Gastroesophageal sphincter (tissue), 4 donors: ENCODE measurements at regions not wholly inside any gene's neighbourhood (a gene's known extent, or its start where the extent isn't known, plus 50 kb on each side); places are given as distances from the start of the nearest gene placed in this dataset.

Source experiments
- ATAC-seq: fragments of 150-250 bp; one replicate; pipeline ENCODE4 v1.9.1; 2016; ENCODE audit warnings: mild to moderate bottlenecking, moderate library complexity
- H3K27ac ChIP-seq, 4 donors: fragments of 200-600 bp; sonication (generic) in 3 of 4; 1 replicate in 3 of 4; 2 replicates in 1 of 4; pipeline ENCODE4 v1.5.1; 2016 to 2019
- H3K27me3 ChIP-seq: fragments of 200-600 bp; sonication (generic); one replicate; pipeline ENCODE4 v1.5.1; 2019
- H3K36me3 ChIP-seq, 2 donors: fragments of 200-600 bp; sonication (generic); one replicate each; pipeline ENCODE4 v1.5.1; 2019; ENCODE audit warnings: control low read depth in 1 of 2
- H3K4me1 ChIP-seq, 3 donors: fragments of 200-600 bp; sonication (generic); 1 replicate in 2 of 3; 2 replicates in 1 of 3; pipeline ENCODE4 v1.5.1; 2016 to 2019; ENCODE audit warnings: control low read depth in 2 of 3
- H3K4me3 ChIP-seq, 2 donors: fragments of 200-600 bp; sonication (generic); one replicate each; pipeline ENCODE4 v1.5.1; 2019; ENCODE audit warnings: mild to moderate bottlenecking in 1 of 2, moderate library complexity in 1 of 2
- H3K9me3 ChIP-seq, 3 donors: fragments of 200-600 bp; sonication (generic); one replicate each; pipeline ENCODE4 v1.5.1; 2017 to 2019; ENCODE audit warnings: control low read depth in 2 of 3
- EP300 ChIP-seq: sonication (generic); formaldehyde crosslinking; IDR thresholded peaks from one replicate; pipeline ENCODE4 v1.6.1; 2017; ENCODE audit warnings: antibody characterized with exemption, mild to moderate bottlenecking
- POLR2A ChIP-seq, 2 donors: fragments of 450-650 bp; IDR thresholded peaks; one replicate each; pipeline ENCODE4 v1.6.1; 2017; ENCODE audit warnings: antibody characterized with exemption in 2 of 2, mild to moderate bottlenecking in 2 of 2, moderate library complexity in 1 of 2
- POLR2AphosphoS5 ChIP-seq: sonication (generic); formaldehyde crosslinking; IDR thresholded peaks from one replicate; pipeline ENCODE4 v1.6.1; 2017; ENCODE audit warnings: antibody characterized with exemption
- WGBS, 2 donors: methylation state at CpG; one replicate each; pipeline ENCODE4 v1.1.5; 2018; ENCODE audit warnings: low coverage in 1 of 2; 5-methylcytosine and 5-hydroxymethylcytosine counted together
- TF ChIP-seq, protein P1 (sequence below), 4 experiments: fragments of 200-600 bp in 2 of 4; fragments of 450-650 bp in 2 of 4; sonication (generic) in 1 of 4; IDR thresholded peaks; one replicate each; pipeline ENCODE4 v1.5.1; 2017 to 2019; ENCODE audit warnings: antibody characterized with exemption in 4 of 4, mild to moderate bottlenecking in 2 of 4, moderate library complexity in 2 of 4

- 40 to 66% methylated on average over 5 of the region's 5 CpGs for WGBS, 2 donors
- H3K9me3 ChIP-seq: no peaks in the 10 kb centered on the region
- H3K27ac ChIP-seq: no peak overlapping the region
- H3K36me3 ChIP-seq: no peaks in the 10 kb centered on the region
- ATAC-seq: no peak
- no peaks in the 10 kb centered on the region for H3K4me1 ChIP-seq
- H3K27me3 ChIP-seq: no peaks in the 10 kb centered on the region
- TF ChIP-seq EP300 (no peak), POLR2AphosphoS5 (no peak), POLR2A (IDR thresholded peaks at IDR 0.05) (no peak)
- TF ChIP-seq, protein P1, sequence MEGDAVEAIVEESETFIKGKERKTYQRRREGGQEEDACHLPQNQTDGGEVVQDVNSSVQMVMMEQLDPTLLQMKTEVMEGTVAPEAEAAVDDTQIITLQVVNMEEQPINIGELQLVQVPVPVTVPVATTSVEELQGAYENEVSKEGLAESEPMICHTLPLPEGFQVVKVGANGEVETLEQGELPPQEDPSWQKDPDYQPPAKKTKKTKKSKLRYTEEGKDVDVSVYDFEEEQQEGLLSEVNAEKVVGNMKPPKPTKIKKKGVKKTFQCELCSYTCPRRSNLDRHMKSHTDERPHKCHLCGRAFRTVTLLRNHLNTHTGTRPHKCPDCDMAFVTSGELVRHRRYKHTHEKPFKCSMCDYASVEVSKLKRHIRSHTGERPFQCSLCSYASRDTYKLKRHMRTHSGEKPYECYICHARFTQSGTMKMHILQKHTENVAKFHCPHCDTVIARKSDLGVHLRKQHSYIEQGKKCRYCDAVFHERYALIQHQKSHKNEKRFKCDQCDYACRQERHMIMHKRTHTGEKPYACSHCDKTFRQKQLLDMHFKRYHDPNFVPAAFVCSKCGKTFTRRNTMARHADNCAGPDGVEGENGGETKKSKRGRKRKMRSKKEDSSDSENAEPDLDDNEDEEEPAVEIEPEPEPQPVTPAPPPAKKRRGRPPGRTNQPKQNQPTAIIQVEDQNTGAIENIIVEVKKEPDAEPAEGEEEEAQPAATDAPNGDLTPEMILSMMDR (IDR thresholded peaks at IDR 0.05): no peak
- H3K4me3 ChIP-seq: no peak overlapping the region
Observed at GRCh38 chr18:54690198-54690597, 99.2 kb downstream of the DYNAP start.

DNA sequence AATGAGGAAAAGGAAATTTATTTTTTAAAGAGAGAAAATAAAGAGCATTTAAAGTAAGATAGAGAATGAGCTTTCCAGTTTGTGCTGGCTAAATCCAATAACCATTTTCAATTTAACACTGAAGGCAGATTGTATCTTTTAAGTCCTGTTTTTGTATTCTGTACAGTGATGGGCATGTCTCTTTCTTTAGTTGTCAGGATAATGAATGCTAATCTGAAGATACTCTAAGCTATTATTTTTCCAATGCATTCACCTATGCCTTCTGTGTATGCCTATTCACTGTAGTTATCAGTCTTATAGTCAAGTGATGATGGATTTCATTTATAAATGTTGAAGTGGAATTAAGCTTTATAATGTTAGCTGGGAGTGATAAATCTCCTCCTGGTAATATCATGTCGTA lies 101.4 kb downstream of the DYNAP start:
- Histone ChIP-seq H3K36me3 (no peaks in the 10 kb centered on the region), H3K27ac (no peak overlapping the region), H3K9me3 (no peaks in the 10 kb centered on the region), H3K4me1 (no peaks in the 10 kb centered on the region), H3K27me3 (no peaks in the 10 kb centered on the region), H3K4me3 (no peak overlapping the region)
- TF ChIP-seq POLR2A (IDR thresholded peaks at IDR 0.05) (no peak), POLR2AphosphoS5 (no peak), EP300 (no peak)
- TF ChIP-seq, protein P1 (IDR thresholded peaks at IDR 0.05): no peak
- WGBS, 2 donors: 45 to 59% methylated on average over 1 of the region's 1 CpG
- ATAC-seq: no peak

- ATAC-seq: no peak
- H3K9me3 ChIP-seq: no peaks in the 10 kb centered on the region
- no peak overlapping the region for H3K27ac ChIP-seq
- H3K36me3 ChIP-seq: no peaks in the 10 kb centered on the region
- H3K4me3 ChIP-seq: no peak overlapping the region
- H3K27me3 ChIP-seq: no peaks in the 10 kb centered on the region
- 60 to 63% methylated on average over 2 to 4 of the region's 4 CpGs for WGBS, 2 donors
- H3K4me1 ChIP-seq: no peaks in the 10 kb centered on the region
- no peak for TF ChIP-seq POLR2AphosphoS5
- TF ChIP-seq, protein P1 (IDR thresholded peaks at IDR 0.05): no peak
- no peak for TF ChIP-seq POLR2A (IDR thresholded peaks at IDR 0.05)
- no peak for TF ChIP-seq EP300
Observed at GRCh38 chr18:54696616-54697293, 105.7 kb downstream of the DYNAP start.

- Histone ChIP-seq H3K4me3 (no peak overlapping the region), H3K27me3 (no peaks in the 10 kb centered on the region), H3K27ac (no peak overlapping the region), H3K4me1 (no peaks in the 10 kb centered on the region), H3K36me3 (no peaks in the 10 kb centered on the region), H3K9me3 (no peaks in the 10 kb centered on the region)
- 20 to 40% methylated on average over 1 of the region's 1 CpG for whole genome bisulfite sequencing, 2 donors
- ATAC-seq: no peak
- no peak for TF ChIP-seq EP300
- TF ChIP-seq POLR2AphosphoS5: no peak
- no peak for TF ChIP-seq POLR2A (IDR thresholded peaks at IDR 0.05)
- TF ChIP-seq, protein P1 (IDR thresholded peaks at IDR 0.05): no peak
Observed at GRCh38 chr18:54700580-54700979, 109.5 kb downstream of the DYNAP start.

GRCh38 chr18:54702686-54703085 lies 111.6 kb downstream of the DYNAP start:
- 41% methylated on average over 1 of the region's 1 CpG; no CpG with 5 or more reads in 1 of the 2 donors for WGBS, 2 donors
- no peak for TF ChIP-seq POLR2A (IDR thresholded peaks at IDR 0.05)
- no peak for TF ChIP-seq POLR2AphosphoS5
- no peak for TF ChIP-seq EP300
- Histone ChIP-seq H3K36me3 (no peaks in the 10 kb centered on the region), H3K27me3 (no peaks in the 10 kb centered on the region), H3K4me3 (no peak overlapping the region), H3K27ac (no peak overlapping the region), H3K4me1 (no peaks in the 10 kb centered on the region), H3K9me3 (no peaks in the 10 kb centered on the region)
- ATAC-seq: no peak
